DMS 273 (cell line): ENCODE measurements at regions not wholly inside any gene's neighbourhood (a gene's known extent, or its start where the extent isn't known, plus 50 kb on each side); places are given as distances from the start of the nearest gene placed in this dataset.
"Not testable (repeated sequence)": the region's sequence is repeated elsewhere in the genome, so short reads cannot be mapped to it uniquely, and the experiment has no call there.

Source experiments
- DNase-seq: peaks from one replicate; lab custom pipeline; 2025; ENCODE audit not compliant: unreplicated experiment; lab: John Stamatoyannopoulos, UW

DNA sequence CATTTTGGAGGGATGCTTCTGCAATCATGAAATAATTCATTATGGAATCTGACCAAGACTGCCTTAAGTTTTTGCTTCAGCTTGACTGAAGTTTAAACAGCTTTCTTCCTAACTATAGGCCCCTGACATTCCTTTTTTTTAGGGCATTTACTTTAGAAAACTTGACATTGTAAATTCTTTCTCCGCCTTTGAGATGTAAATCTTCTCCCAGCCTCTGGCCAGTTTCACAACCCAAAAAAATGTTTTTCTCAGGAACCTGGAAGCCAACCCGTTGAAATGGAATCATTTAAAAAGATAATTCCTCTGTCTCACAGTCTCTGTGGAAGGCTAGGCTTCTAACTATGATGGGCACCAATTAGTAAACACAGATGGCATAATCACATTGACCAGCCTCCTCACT is 710.4 kb upstream of the PABPC4L start:
- no peak for DNase-seq

DNA sequence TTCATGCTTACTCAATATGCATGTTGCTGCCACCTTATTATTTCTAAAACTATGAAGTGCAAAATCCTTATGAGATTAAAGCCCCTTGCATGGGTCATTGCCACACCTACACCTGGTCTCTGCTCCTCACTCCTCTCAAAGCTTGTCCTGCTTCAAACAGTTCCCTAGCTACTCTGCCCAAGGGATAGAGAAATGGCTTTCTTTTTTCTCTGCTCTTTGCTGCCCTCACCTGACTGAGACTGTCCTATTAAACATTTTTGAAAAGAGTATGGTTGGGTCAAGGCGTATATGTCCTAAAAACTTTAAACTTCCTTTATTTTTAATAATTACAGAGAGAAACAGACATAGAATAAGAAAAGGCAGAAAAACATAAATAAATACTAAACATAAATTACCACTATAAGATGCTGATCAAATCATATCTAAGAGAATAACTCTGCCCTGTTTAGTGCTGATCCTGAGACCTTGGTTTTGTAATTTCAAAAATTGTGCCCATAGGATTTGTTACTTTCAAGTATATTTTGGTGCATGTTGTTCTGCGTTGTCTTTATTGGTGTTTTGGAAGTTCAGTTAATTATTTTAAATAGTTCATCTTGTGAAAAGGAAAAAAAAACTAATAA is 704.9 kb upstream of the PABPC4L start:
- peak; percentile 29 for DNase-seq

DNA sequence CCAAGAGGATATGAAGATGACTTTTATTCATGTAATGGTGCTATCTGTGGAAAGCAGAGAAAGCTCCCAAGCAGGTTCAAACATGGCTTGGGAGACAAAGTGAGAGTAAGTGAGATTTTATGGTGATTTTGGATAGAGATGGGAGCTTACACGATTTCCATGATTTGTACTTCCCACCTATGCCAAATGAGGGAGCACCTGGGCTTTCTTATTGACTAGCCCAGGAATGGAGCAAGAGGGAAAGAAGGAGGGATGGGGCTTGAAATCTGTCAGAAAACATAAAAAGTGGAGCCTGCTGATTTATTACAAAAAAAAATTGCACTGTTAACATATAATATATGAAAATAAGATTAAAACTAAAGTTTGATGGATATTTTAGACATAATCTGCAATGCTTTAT is 703.5 kb upstream of the PABPC4L start:
- peak; percentile 0 for DNase-seq

DNA sequence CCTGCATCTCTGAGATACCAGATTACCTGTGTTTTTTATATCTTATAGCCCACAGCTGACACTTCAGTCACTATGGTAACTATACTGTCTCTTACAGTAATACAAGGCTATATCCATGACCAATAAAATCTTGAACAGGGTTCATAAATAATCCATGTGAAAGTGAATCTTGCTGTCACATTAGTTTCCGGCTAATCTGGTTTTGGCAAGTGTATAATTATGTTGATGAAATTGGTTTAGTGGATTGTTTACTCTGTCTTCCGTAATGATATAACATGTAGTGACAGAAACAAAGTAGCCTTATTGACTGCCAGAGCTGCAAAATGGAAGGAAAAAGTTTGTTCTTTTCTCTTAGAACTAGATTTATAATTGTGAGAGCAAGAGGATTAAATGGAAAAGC is 686.6 kb upstream of the PABPC4L start:
- no peak for DNase-seq

DNA sequence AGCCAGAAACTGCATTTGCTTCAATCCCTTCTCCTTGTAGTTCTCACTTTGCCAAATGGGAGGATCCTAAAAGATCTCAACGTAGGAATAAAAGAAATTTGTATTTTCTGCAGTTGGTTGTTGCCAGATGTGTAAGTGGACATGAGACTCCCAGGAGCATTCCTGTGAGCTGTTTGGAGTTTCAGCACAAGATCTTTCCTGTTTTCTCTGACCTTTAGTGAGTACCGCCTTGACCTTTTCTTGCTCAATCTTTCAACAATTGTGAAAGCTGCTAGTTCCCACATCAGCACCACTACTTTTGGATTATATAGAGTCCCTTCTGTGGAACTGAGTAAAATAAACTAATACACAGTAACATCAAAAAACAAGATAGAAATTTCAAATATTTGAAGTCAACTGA is 683.8 kb upstream of the PABPC4L start:
- DNase-seq = no peak

DNA sequence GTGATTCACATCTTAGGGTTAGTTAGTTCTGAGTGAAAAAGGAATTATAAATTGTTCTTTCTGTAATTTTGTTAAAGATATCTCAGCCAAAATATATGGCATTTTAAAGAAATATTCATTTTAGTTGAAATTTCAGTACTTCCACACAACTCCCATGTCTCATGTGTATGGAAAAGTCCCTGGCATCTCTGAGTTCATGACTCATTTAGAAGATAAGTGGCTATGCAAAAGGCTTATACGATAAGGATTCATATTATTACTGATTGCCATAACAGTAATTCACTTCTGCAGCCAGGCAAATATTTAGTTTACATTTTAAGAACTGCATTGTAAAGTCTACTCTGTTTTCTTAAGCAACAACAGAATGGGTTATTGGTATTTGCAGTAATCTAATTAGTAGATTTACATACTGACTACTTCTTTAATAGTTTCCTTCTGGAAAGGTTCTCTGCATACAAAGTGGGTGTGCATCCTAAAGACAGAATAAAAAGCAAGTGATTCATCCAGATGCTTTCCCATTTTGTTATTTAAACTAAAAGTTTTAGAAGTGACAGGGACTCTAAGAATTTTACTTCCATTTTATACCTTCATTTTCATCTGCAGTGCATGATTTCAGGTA is 682.4 kb upstream of the PABPC4L start:
- no peak for DNase-seq

DNA sequence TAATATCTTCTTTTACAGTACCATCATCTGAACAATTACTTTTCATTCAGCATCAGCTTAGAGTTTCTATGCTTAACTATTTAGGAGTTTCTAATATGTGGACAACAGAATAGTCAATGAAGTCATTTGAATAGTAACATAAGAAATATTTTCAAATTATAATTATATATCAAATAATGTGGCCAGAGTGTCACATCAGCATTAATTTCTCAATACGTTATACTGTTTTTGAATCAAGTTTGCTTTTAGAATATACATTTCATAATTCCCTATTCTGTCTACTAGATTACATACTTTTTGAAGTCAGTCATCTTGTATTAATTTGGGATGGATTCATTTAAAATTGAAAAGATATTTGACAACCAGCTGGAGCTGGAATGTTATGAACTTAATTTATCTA is 677.4 kb upstream of the PABPC4L start:
- no peak for DNase-seq

DNA sequence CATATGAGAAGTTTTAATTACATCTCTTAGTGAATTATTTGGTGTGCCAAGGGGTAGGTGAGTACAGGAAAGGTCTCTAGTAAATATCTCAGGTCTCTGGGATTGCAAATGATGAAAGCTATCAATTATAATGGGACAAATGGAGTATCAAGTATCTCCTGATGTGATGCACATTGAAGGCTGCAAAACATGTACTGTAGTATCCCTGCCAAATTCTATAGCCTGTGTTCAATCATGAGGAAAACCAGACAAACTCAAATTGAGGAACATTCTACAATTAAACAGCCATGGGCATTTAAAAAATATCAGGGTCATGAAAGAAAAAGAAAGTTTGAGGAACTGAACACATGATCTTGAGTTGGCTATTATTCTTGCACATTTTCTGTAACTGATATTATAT is 665.4 kb upstream of the PABPC4L start:
- DNase-seq = no peak

DNA sequence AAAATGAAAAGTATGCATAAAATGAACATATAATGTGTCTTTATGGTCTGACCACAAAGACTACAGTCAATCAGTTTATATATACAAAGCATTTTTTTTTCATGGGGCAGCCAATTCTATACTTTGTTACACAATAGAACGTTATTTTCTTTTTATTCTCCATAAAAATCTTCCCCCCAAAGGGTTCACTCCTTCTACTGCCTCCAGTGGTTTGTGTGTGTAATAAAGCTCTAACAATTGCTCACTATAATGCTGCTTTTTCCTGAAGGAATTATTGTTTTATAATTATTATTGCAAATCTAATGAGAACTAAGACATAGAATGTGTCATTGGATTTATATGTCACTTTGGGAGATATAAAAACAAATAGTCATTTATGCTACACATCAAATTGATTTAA is 664.1 kb upstream of the PABPC4L start:
- no peak for DNase-seq

DNA sequence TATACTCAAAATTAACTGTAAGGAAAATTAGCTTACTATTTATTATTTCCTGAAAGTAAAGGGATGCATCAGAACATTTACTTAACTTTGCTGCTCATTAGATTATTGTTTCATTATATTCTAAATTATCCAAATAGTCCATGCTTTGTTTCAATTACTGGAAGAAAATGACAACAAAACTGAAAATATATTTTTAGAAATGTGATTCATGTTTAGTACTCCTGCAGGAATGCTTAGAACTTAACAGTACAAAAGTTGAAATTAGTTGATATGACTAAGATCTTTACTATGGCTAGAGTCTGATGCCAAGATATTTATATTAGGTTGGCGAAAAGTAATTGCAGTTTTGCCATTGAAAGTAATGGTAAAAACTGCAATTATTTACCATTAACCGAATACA is 660.5 kb upstream of the PABPC4L start:
- no peak for DNase-seq

DNA sequence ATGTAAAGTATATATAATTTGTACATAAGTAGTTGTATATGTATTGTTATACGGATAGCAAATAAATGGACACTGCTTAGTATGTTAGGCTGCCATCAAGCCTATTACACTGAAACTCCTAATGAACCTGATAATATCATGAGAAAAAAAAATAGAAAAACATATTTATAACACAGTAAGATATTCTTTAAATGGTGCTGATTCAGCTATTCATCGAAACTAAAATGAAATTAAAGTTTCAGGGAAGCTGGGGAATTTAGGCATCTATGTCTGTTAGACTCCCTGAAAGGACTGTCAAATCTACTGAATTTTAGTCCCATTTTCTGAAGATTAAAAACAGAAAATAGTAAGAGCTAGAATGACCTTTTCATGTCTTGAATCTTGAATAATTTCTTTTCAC is 647.1 kb upstream of the PABPC4L start:
- DNase-seq = no peak

DNA sequence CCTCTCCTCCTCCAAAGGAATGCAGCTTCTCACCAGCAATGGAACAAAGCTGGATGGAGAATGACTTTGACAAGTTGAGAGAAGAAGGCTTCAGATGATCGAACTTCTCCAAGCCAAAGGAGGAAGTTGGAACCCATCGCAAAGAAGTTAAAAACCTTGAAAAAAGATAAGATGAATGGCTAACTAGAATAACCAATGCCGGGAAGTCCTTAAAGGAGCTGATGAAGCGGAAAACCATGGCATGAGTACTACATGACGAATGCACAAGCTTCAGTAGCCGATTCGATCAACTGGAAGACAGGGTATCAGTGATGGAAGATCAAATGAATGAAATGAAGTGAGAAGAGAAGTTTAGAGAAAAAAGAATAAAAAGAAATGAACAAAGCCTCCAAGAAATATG is 629.2 kb upstream of the PABPC4L start:
- DNase-seq = not testable (repeated sequence)

DNA sequence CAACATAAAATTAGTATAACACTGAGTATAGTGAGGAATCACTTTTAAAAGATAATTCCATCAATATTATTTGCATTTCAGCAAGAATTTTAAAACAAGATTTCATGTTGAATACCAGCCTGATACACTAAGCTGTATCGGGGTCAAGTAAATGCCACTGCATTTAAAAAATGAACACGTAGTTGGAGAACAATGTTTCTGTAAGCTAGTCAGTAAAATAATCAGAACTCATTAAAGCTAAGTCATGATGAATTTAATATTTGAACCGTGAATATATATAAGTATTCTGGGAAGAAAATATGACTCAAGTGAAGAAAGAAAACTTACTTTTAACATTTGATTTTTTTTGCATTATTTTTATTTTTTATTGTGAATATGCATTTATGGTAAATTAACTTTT is 611.0 kb upstream of the PABPC4L start:
- DNase-seq = no peak

DNA sequence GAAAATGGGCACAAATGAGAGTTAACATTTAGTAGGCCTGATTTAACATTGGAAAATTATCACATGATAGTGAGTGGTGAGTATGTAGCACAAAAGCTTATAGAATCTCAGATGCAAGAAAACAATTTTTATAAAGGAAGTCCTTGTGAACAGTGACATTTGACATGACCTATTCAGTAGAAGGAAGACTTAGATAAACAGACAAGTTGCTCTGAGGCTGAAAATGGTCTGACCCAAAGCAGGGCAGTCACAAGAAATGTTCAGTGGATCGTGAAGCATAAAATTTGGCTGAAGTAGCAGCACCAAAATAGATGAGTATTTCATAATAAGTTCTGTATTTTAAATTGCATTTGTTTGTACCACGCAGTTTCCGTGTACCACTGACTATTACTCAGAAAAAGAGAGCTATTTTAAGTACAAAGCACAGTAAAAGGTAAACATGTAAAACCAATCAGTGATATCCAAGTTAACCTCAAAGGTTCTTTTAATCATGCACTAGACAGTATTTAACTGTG is 605.7 kb upstream of the PABPC4L start:
- DNase-seq = no peak

DNA sequence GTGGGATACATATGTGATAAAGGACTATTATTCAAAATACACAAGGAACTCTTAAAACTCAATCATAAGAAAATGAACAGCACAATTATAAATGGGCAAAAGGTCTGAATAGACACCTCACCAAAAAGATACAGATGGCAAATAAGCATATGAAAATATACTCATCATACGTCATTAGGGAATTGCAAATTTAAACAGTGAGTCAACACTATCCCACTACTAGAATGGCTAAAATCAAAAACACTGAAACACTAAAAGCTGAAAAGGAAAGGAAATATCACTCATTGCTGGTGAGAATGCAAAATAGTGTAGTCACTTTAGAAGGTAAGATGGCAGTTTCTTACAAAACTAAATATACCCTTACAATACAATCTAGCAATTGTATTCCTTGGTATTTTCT is 597.0 kb upstream of the PABPC4L start:
- DNase-seq = no peak

DNA sequence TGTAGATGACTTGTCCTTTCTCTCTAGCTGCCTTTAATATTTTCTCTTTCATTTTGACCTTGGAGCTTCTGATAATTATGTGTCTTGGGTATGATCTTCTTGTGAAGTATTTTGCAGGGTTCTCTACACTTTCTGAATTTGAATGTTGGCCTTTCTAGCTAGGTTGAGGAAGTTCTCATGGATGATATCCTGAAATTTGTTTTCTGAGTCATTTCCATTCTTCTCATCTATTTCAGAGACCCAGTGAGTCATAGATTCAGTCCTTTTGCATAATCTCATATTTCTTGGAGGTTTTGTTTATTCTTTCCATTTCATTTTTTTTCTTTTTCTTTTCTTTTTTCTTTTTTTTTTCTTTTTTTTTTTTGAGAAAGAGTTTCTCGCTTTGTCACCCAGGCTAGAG is 585.7 kb upstream of the PABPC4L start:
- DNase-seq = no peak

DNA sequence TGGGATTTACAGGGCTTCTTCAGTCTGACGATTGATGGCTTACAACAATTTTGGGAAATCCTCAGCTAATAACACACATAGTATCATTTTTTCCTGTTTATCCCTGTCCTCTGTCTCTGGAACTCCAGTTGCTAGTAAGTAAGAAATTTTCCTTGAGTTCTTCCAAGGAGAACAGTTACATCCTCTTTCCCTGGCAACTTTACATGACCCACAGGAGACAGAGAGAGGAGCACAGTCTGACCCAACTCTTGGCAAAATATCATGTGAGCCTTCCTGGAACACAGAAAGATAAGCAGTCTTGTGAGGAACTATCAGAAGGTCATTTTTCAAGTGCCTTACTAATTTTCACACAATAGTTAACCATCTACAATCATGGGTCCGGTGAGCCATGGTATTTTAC is 578.7 kb upstream of the PABPC4L start:
- no peak for DNase-seq

DNA sequence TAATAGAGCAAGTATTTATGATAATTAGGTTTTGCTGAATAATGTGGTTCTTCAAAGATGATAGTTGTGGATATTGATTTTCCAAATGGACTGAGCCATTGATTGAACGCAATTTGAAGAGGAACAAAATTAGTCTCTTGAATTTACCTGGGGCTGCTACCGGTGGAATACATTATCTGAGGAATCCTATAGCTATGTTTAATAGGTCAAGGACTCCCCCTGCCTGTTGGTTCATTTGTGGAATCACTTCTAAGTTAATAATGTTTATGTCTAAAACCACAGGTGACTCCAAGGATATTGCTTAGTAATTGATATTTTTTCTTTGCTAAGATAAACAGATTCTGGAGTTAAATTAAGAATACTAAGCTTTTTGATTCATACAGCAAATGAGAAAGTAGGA is 576.0 kb upstream of the PABPC4L start:
- DNase-seq = peak; percentile 37

DNA sequence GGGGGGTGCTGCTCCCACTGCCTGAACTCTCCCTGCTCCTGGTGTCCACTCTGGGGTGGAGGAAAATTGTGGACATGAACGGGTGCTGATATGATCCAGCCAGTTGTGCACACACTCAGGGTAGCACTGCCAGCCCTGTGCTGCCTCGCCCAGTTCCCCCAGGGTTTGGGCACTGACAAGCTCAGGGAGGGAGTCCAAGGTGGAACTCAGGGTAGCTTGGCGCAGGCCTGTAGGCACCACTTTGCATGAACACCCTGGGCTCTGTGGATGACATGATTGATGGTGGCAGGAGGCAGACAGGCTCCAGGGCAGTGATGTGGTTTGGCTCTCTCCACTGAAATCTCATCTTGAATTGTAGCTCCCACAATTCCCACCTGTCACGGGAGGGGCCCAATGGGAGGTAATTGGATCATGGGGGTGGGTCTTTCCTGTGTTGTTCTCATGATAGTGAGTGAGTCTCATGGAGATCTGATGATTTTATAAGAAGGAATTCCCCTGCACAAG is 572.0 kb upstream of the PABPC4L start:
- no peak for DNase-seq

DNA sequence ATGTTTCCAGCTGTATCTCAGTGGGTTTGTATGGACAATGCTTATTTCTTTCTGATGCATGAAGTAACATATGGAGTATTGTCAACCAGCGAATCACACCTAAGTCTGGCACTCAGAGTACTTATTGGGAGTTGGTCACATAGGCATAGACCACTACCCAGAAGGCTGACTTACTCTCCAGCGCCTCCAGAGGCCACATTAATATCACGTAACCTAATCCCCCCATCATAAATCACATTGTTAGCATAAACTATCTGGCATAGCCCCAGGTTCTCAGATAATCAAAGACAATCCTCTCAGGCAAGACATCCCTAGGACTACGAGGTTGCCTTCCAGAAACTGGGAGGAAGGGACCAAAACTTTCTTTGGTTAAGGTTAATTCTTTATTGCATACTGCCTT is 560.5 kb upstream of the PABPC4L start:
- peak; percentile 16 for DNase-seq

DNA sequence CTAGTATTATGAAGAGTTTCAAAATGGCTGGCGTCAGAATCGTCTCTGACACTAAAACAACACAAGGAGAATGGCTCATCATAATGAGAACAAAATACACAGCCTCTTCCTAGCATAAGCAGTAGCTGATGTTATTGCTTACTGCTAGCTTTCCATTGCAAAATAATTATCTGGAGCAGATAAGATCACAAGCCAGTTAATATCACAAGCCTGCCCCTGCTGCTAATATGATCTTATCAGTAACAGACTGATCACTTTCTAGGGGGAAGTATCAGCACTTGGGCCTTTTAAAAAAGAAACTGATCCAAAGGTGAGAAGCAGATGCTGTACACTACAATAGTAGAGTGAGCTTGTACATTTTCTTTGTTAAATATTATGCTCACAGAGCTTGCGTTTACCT is 554.8 kb upstream of the PABPC4L start:
- peak; percentile 4 for DNase-seq

DNA sequence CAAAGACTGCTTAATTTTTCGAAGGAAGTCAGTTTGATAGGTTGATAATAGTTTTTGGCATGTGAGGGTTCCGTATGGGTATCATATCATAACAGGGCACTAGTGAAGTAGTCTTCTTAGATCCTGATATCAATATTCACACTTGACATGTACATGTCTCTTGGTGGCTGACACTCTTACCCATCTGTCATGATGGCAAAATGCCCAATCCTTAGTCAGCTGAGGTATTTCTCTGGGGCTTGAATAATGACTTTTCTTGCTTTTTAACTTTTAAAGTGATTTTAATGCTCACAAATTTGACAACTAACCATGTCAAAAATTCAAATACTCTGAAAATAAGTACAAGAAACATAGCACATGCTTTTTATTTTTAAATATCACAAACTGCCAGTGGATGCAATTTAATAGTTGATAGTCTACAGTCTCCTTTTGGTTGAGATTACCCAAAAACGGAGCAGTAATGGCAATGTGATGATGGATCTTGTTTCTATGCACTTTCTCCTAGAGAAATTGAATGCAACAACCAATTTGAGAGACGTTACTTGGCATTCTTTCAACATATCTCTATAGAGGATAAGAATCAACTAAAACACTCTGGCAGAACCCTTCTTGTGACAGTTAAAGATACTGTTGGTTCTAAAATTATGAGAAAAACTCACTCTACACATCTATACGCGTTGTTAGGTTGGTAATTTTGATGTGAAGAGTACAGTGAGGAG is 552.9 kb upstream of the PABPC4L start:
- DNase-seq = peak; percentile 58
